PC-9 (cell line): ENCODE measurements at regions not wholly inside any gene's neighbourhood (a gene's known extent, or its start where the extent isn't known, plus 50 kb on each side); places are given as distances from the start of the nearest gene placed in this dataset.

ENCODE experiments used
- CTCF ChIP-seq: fragments of 200-600 bp; sonication (generic); conservative IDR thresholded peaks from 2 replicates; pipeline ENCODE4 v1.6.1; 2017; ENCODE audit warnings: mixed run types, antibody characterized with exemption, mild to moderate bottlenecking, moderate library complexity
- EZH2 ChIP-seq: fragments of 200-600 bp; sonication (generic); IDR thresholded peaks from 2 replicates; pipeline ENCODE4 v1.8.0; 2017; ENCODE audit warnings: antibody characterized with exemption, low read depth

GRCh38 chr5:167918813-167919483, 372.5 kb upstream of the WWC1 start:
- TF ChIP-seq CTCF (no peak), EZH2 (no peak)
